GM21367 (cell line): ENCODE measurements at regions not wholly inside any gene's neighbourhood (a gene's known extent, or its start where the extent isn't known, plus 50 kb on each side); places are given as distances from the start of the nearest gene placed in this dataset.

Experiments
- ATAC-seq: cut with Tn5 transposase; IDR thresholded peaks from one replicate; pipeline ENCODE4 v1.9.1; 2021; ENCODE audit not compliant: unreplicated experiment

GRCh38 chr2:199136242-199136641 is 321.5 kb downstream of the SATB2 start:
- no peak for ATAC-seq

- ATAC-seq, result no peak
Observed at GRCh38 chr2:199131876-199132275, 325.9 kb downstream of the SATB2 start.

- ATAC-seq, result no peak
Observed at GRCh38 chr2:199131136-199131655, 326.5 kb downstream of the SATB2 start.

- ATAC-seq, result no peak
Observed at GRCh38 chr2:199130501-199130900, 327.2 kb downstream of the SATB2 start.

GRCh38 chr2:199128476-199129229 is 329.1 kb downstream of the SATB2 start:
- no peak for ATAC-seq

- no peak for ATAC-seq
Observed at GRCh38 chr2:199119796-199120195, 337.9 kb downstream of the SATB2 start.

- no peak for ATAC-seq
Observed at GRCh38 chr2:199118673-199119112, 339.0 kb downstream of the SATB2 start.

GRCh38 chr2:199115169-199115568 is 342.6 kb downstream of the SATB2 start:
- no peak for ATAC-seq

GRCh38 chr2:199113111-199113510 is 344.6 kb downstream of the SATB2 start:
- ATAC-seq, result no peak

- no peak for ATAC-seq
Observed at GRCh38 chr2:199111458-199111857, 346.3 kb downstream of the SATB2 start.

GRCh38 chr2:199108056-199108455 is 349.7 kb downstream of the SATB2 start:
- no peak for ATAC-seq

GRCh38 chr2:199105826-199106225 is 351.9 kb downstream of the SATB2 start:
- ATAC-seq, result no peak

- ATAC-seq, result no peak
Observed at GRCh38 chr2:199101487-199101886, 356.3 kb downstream of the SATB2 start.

GRCh38 chr2:199100326-199101110 is 357.2 kb downstream of the SATB2 start:
- ATAC-seq, result no peak

GRCh38 chr2:199092419-199092818 is 365.3 kb downstream of the SATB2 start:
- ATAC-seq, result no peak

- no peak for ATAC-seq
Observed at GRCh38 chr2:199085261-199085660, 372.5 kb downstream of the SATB2 start.

GRCh38 chr2:199070322-199070949 is 387.3 kb downstream of the SATB2 start:
- no peak for ATAC-seq

GRCh38 chr2:199064201-199064600 is 393.5 kb downstream of the SATB2 start:
- no peak for ATAC-seq

GRCh38 chr2:199057936-199058335 is 399.8 kb downstream of the SATB2 start:
- no peak for ATAC-seq

- ATAC-seq, result no peak
Observed at GRCh38 chr2:199055336-199055735, 402.4 kb downstream of the SATB2 start.

- ATAC-seq, result no peak
Observed at GRCh38 chr2:199042660-199043379, 414.9 kb downstream of the SATB2 start.
